ENCODE measurements at regions not wholly inside any gene's neighbourhood (a gene's known extent, or its start where the extent isn't known, plus 50 kb on each side); places are given as distances from the start of the nearest gene placed in this dataset.
"Not testable (repeated sequence)": the region's sequence is repeated elsewhere in the genome, so short reads cannot be mapped to it uniquely, and the experiment has no call there.

- ChIA-PET CTCF (interaction anchor here (2.0 to 2.4 kb wide), 3 partner anchors 9 to 22 kb away, joined by 6 to 14 read pairs (median 6); no protein-coding TSS in a partner anchor), POLR2A (no interaction called here)
- DNase-seq = peak; percentile 81 to 96 (median 91)
- H3K27ac ChIP-seq (ENCODE audit: insufficient read depth in 1 of 2, low read depth in 1 of 2, low read length in 2 of 2, poor library complexity in 1 of 2, severe bottlenecking in 2 of 2) = peak overlapping the region in 1 of 2 experiments; percentile 64
- H3K27me3 ChIP-seq (replicated peaks in 2 of 5; ENCODE audit: control insufficient read depth in 4 of 5, insufficient read depth in 5 of 5, low read length in 4 of 5) = no peaks in the 10 kb centered on the region
- no peaks in the 10 kb centered on the region for H3K36me3 ChIP-seq (ENCODE audit: control insufficient read depth in 4 of 4, insufficient read depth in 4 of 4, low read length in 3 of 4)
- WGBS (ENCODE audit: insufficient coverage) = 100% methylated on average over 2 of the region's 4 CpGs
- H3K4me1 ChIP-seq (ENCODE audit: control extremely low read depth in 1 of 4, control insufficient read depth in 4 of 4, insufficient read depth in 4 of 4, low read length in 3 of 4) = peaks cover 0 to 10% (median 3%) of the 10 kb centered on the region in 4 experiments
- peaks cover 0 to 2% (median 0%) of the 10 kb centered on the region in 5 experiments for H3K9me3 ChIP-seq (ENCODE audit: control extremely low read depth in 1 of 5, control insufficient read depth in 4 of 5, insufficient read depth in 2 of 5, low read depth in 1 of 5, low read length in 4 of 5)
- peak overlapping the region in 1 of 7 experiments; percentile 2 for H3K4me3 ChIP-seq (ENCODE audit: control insufficient read depth in 1 of 7, extremely low read depth in 1 of 7, insufficient read depth in 4 of 7, low read depth in 2 of 7, low read length in 6 of 7)
Observed at GRCh38 chr7:51376420-51377092, 59.9 kb upstream of the COBL start.

DNA sequence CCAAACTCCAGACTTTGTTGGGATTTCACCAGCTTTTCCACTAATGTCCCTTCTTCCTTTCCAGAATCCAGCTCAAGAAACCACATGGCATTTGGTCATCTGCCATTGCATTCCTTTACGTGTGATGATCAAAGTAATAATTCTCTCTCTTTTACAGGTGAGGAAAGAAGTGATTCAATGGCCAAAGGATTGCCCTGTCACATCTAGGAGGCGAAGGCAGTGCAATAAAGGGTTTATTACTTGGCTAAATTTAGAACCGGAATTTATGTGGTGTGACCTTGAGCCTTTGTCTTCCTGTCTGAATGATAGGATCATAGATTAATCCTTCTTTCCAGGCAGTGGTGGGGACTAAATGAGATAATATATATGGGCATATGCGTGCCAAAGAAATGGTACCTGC lies 58.3 kb upstream of the COBL start:
- CTCF ChIA-PET = interaction anchor here (0.7 to 2.4 kb wide), 4 partner anchors 8 to 942 kb away, joined by 3 to 14 read pairs (median 4); no protein-coding TSS in a partner anchor
- H3K4me1 ChIP-seq (ENCODE audit: control extremely low read depth in 1 of 4, control insufficient read depth in 4 of 4, insufficient read depth in 4 of 4, low read length in 3 of 4) = peaks cover 0 to 10% (median 3%) of the 10 kb centered on the region in 4 experiments
- H3K36me3 ChIP-seq (ENCODE audit: control insufficient read depth in 4 of 4, insufficient read depth in 4 of 4, low read length in 3 of 4) = no peaks in the 10 kb centered on the region
- 89% methylated on average over 4 of the region's 4 CpGs for WGBS (ENCODE audit: insufficient coverage)
- no peaks in the 10 kb centered on the region for H3K27me3 ChIP-seq (replicated peaks in 2 of 5; ENCODE audit: control insufficient read depth in 4 of 5, insufficient read depth in 5 of 5, low read length in 4 of 5)
- POLR2A ChIA-PET = no interaction called here
- no peak for DNase-seq
- peaks cover 0 to 2% (median 0%) of the 10 kb centered on the region in 5 experiments for H3K9me3 ChIP-seq (ENCODE audit: control extremely low read depth in 1 of 5, control insufficient read depth in 4 of 5, insufficient read depth in 2 of 5, low read depth in 1 of 5, low read length in 4 of 5)
- H3K4me3 ChIP-seq (ENCODE audit: control insufficient read depth in 1 of 7, extremely low read depth in 1 of 7, insufficient read depth in 4 of 7, low read depth in 2 of 7, low read length in 6 of 7) = no peak overlapping the region
- no peak overlapping the region for H3K27ac ChIP-seq (ENCODE audit: insufficient read depth in 1 of 2, low read depth in 1 of 2, low read length in 2 of 2, poor library complexity in 1 of 2, severe bottlenecking in 2 of 2)

DNA sequence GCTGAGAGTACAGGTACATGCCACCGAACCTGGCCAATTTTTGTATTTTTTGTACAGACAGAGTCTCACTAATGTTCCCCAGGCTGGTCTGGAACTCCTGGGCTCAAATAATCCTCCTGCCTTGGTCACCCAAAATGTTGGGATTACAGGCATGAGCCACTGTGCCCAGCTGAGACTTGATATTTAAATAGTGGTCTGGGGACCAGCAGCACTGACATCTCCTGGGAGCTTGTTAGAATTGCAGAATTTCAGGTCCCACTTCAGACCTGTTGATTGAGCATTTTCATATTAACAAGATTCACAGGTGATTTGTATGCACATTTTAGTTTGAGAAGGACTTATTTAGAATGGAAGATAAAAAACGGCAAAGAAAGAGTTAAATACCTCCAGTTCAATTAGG lies 57.0 kb upstream of the COBL start:
- H3K36me3 ChIP-seq (ENCODE audit: control insufficient read depth in 4 of 4, insufficient read depth in 4 of 4, low read length in 3 of 4); CTCF ChIA-PET; H3K4me1 ChIP-seq (ENCODE audit: control extremely low read depth in 1 of 4, control insufficient read depth in 4 of 4, insufficient read depth in 4 of 4, low read length in 3 of 4); H3K9me3 ChIP-seq (ENCODE audit: control extremely low read depth in 1 of 5, control insufficient read depth in 4 of 5, insufficient read depth in 2 of 5, low read depth in 1 of 5, low read length in 4 of 5); H3K27me3 ChIP-seq (replicated peaks in 2 of 5; ENCODE audit: control insufficient read depth in 4 of 5, insufficient read depth in 5 of 5, low read length in 4 of 5); H3K4me3 ChIP-seq (ENCODE audit: control insufficient read depth in 1 of 7, extremely low read depth in 1 of 7, insufficient read depth in 4 of 7, low read depth in 2 of 7, low read length in 6 of 7); H3K27ac ChIP-seq (ENCODE audit: insufficient read depth in 1 of 2, low read depth in 1 of 2, low read length in 2 of 2, poor library complexity in 1 of 2, severe bottlenecking in 2 of 2); POLR2A ChIA-PET: not testable (repeated sequence)
- peak in 1 of 3 donors; percentile 7 for DNase-seq
- no CpG with 5 or more reads among the region's 2 CpGs for WGBS (ENCODE audit: insufficient coverage)

GRCh38 chr7:51369746-51370145 lies 53.1 kb upstream of the COBL start:
- ChIA-PET CTCF (interaction anchor here (1.2 to 7.1 kb wide), 4 partner anchors 10 to 225 kb away, joined by 3 to 113 read pairs (median 4); no protein-coding TSS in a partner anchor), POLR2A (no interaction called here)
- no peak overlapping the region for H3K27ac ChIP-seq (ENCODE audit: insufficient read depth in 1 of 2, low read depth in 1 of 2, low read length in 2 of 2, poor library complexity in 1 of 2, severe bottlenecking in 2 of 2)
- WGBS (ENCODE audit: insufficient coverage) = 29% methylated on average over 2 of the region's 3 CpGs
- H3K4me1 ChIP-seq (ENCODE audit: control extremely low read depth in 1 of 4, control insufficient read depth in 4 of 4, insufficient read depth in 4 of 4, low read length in 3 of 4) = peaks cover 0 to 2% (median 0%) of the 10 kb centered on the region in 4 experiments
- peak in 2 of 3 donors; percentile 27 to 33 for DNase-seq
- H3K27me3 ChIP-seq (replicated peaks in 2 of 5; ENCODE audit: control insufficient read depth in 4 of 5, insufficient read depth in 5 of 5, low read length in 4 of 5) = no peaks in the 10 kb centered on the region
- H3K9me3 ChIP-seq (ENCODE audit: control extremely low read depth in 1 of 5, control insufficient read depth in 4 of 5, insufficient read depth in 2 of 5, low read depth in 1 of 5, low read length in 4 of 5) = no peaks in the 10 kb centered on the region
- no peak overlapping the region for H3K4me3 ChIP-seq (ENCODE audit: control insufficient read depth in 1 of 7, extremely low read depth in 1 of 7, insufficient read depth in 4 of 7, low read depth in 2 of 7, low read length in 6 of 7)
- no peaks in the 10 kb centered on the region for H3K36me3 ChIP-seq (ENCODE audit: control insufficient read depth in 4 of 4, insufficient read depth in 4 of 4, low read length in 3 of 4)

DNA sequence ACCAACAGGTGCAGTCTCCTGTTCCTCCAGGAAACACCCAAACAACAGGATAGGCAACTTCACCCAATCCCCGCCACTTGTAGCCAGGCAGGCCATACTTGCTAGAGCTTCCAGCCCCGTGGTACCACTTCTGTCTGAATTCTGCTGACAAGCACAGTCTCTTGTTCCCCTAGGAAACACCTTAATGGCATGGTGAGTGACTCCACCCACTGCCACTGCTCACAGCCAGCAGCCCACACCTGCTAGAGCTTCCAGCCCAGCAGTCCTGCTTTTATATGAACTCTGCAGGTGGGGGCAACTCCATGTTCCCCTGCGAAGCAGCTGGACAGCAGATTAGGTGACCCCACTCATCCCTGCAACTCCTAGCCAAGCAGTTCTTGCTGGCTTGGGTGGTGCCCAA lies 52.6 kb upstream of the COBL start:
- H3K4me3 ChIP-seq (ENCODE audit: control insufficient read depth in 1 of 7, extremely low read depth in 1 of 7, insufficient read depth in 4 of 7, low read depth in 2 of 7, low read length in 6 of 7); H3K36me3 ChIP-seq (ENCODE audit: control insufficient read depth in 4 of 4, insufficient read depth in 4 of 4, low read length in 3 of 4); H3K27me3 ChIP-seq (replicated peaks in 2 of 5; ENCODE audit: control insufficient read depth in 4 of 5, insufficient read depth in 5 of 5, low read length in 4 of 5); H3K9me3 ChIP-seq (ENCODE audit: control extremely low read depth in 1 of 5, control insufficient read depth in 4 of 5, insufficient read depth in 2 of 5, low read depth in 1 of 5, low read length in 4 of 5); DNase-seq; H3K27ac ChIP-seq (ENCODE audit: insufficient read depth in 1 of 2, low read depth in 1 of 2, low read length in 2 of 2, poor library complexity in 1 of 2, severe bottlenecking in 2 of 2); H3K4me1 ChIP-seq (ENCODE audit: control extremely low read depth in 1 of 4, control insufficient read depth in 4 of 4, insufficient read depth in 4 of 4, low read length in 3 of 4): not testable (repeated sequence)
- 75% methylated on average over 2 of the region's 3 CpGs for WGBS (ENCODE audit: insufficient coverage)
- ChIA-PET CTCF (interaction anchor here (1.2 to 7.1 kb wide), 3 partner anchors 10 to 225 kb away, joined by 3 to 113 read pairs (median 4); no protein-coding TSS in a partner anchor), POLR2A (interaction anchor here (0.7 kb wide), 1 partner anchor 537 kb away, joined by 6 read pairs; no protein-coding TSS in a partner anchor)

DNA sequence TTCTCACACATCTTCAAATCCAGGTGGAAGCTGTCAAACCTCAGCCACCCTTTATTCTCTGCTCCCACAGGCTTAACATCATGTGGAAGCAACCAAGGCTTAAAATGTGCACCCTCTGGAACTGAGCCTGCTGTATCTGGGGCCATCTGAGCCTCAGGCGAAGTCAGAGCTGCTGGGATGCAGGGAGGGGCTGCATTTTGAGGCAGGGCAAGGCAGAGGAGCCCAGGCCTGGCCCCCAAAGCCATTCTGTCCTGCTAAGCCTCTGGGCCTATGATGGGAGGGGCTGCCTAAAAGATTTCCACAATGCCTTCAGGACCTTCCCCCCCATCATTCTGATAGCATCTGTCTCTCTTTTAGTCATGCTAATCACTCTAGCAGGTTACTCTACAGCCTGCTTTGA lies 51.7 kb upstream of the COBL start:
- H3K27ac ChIP-seq (ENCODE audit: insufficient read depth in 1 of 2, low read depth in 1 of 2, low read length in 2 of 2, poor library complexity in 1 of 2, severe bottlenecking in 2 of 2) = no peak overlapping the region
- WGBS (ENCODE audit: insufficient coverage) = 93% methylated on average over 1 of the region's 1 CpG
- H3K4me1 ChIP-seq (ENCODE audit: control extremely low read depth in 1 of 4, control insufficient read depth in 4 of 4, insufficient read depth in 4 of 4, low read length in 3 of 4) = peaks cover 0 to 2% (median 0%) of the 10 kb centered on the region in 4 experiments
- ChIA-PET POLR2A (interaction anchor here (0.7 kb wide), 1 partner anchor 536 kb away, joined by 6 read pairs; no protein-coding TSS in a partner anchor), CTCF (interaction anchor here (1.3 to 7.1 kb wide), 5 partner anchors 8 to 1275 kb away, joined by 3 to 113 read pairs (median 5); no protein-coding TSS in a partner anchor)
- DNase-seq = no peak
- H3K36me3 ChIP-seq (ENCODE audit: control insufficient read depth in 4 of 4, insufficient read depth in 4 of 4, low read length in 3 of 4) = no peaks in the 10 kb centered on the region
- H3K27me3 ChIP-seq (replicated peaks in 2 of 5; ENCODE audit: control insufficient read depth in 4 of 5, insufficient read depth in 5 of 5, low read length in 4 of 5) = no peaks in the 10 kb centered on the region
- no peaks in the 10 kb centered on the region for H3K9me3 ChIP-seq (ENCODE audit: control extremely low read depth in 1 of 5, control insufficient read depth in 4 of 5, insufficient read depth in 2 of 5, low read depth in 1 of 5, low read length in 4 of 5)
- no peak overlapping the region for H3K4me3 ChIP-seq (ENCODE audit: control insufficient read depth in 1 of 7, extremely low read depth in 1 of 7, insufficient read depth in 4 of 7, low read depth in 2 of 7, low read length in 6 of 7)

DNA sequence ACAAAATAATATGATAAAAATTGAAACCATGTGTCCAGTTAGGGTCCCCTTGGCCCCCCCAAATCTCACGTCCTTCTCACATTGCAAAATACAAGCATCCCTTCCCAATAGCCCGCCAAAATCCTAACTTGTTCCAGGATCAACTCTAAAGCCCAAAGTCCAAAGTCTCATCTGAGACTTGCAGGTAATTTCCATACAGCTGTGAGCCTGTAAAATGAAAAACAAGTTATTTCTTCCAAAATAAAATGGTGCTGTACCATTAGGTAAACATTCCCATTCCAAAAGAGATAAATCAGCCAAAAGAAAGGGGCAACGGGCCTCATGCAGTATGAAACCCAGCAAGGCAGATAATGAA lies 51.0 kb upstream of the COBL start:
- DNase-seq = no peak
- H3K27me3 ChIP-seq (replicated peaks in 2 of 5; ENCODE audit: control insufficient read depth in 4 of 5, insufficient read depth in 5 of 5, low read length in 4 of 5) = no peaks in the 10 kb centered on the region
- ChIA-PET POLR2A (no interaction called here), CTCF (interaction anchor here (0.8 to 7.1 kb wide), 12 partner anchors 8 to 1274 kb away, joined by 3 to 113 read pairs (median 4); no protein-coding TSS in a partner anchor)
- H3K9me3 ChIP-seq (ENCODE audit: control extremely low read depth in 1 of 5, control insufficient read depth in 4 of 5, insufficient read depth in 2 of 5, low read depth in 1 of 5, low read length in 4 of 5) = no peaks in the 10 kb centered on the region
- no peaks in the 10 kb centered on the region for H3K36me3 ChIP-seq (ENCODE audit: control insufficient read depth in 4 of 4, insufficient read depth in 4 of 4, low read length in 3 of 4)
- no peak overlapping the region for H3K4me3 ChIP-seq (ENCODE audit: control insufficient read depth in 1 of 7, extremely low read depth in 1 of 7, insufficient read depth in 4 of 7, low read depth in 2 of 7, low read length in 6 of 7)
- H3K4me1 ChIP-seq (ENCODE audit: control extremely low read depth in 1 of 4, control insufficient read depth in 4 of 4, insufficient read depth in 4 of 4, low read length in 3 of 4) = peaks cover 0 to 2% (median 0%) of the 10 kb centered on the region in 4 experiments
- 93% methylated on average over 2 of the region's 3 CpGs for WGBS (ENCODE audit: insufficient coverage)
- no peak overlapping the region for H3K27ac ChIP-seq (ENCODE audit: insufficient read depth in 1 of 2, low read depth in 1 of 2, low read length in 2 of 2, poor library complexity in 1 of 2, severe bottlenecking in 2 of 2)
